ENCODE measurements at regions not wholly inside any gene's neighbourhood (a gene's known extent, or its start where the extent isn't known, plus 50 kb on each side); places are given as distances from the start of the nearest gene placed in this dataset.
"Not testable (repeated sequence)": the region's sequence is repeated elsewhere in the genome, so short reads cannot be mapped to it uniquely, and the experiment has no call there.

DNA sequence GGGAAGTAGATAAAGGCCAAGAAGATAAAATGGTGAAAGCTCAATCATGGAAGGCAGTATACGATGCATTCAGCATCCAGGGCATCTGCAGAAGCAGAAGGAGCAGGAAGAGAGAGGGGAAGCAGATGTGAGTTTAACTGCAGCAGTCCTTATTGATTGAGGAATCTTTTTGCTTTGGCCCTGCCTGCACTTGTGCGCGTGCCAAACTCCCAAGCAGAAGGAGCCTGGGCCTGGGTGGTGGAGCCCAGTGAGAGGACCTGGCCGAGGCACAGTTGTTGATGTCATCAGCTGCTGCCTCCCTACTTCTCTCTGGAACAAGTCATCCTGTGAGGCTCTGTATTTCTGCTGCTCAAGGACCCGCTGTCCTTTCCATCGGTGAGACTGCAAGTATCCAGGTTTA, 65.5 kb upstream of the ROPN1 start:
- no peaks in the 10 kb centered on the region for H3K9me3 ChIP-seq
- H3K4me3 ChIP-seq, result no peak overlapping the region
- H3K27me3 ChIP-seq, result no peaks in the 10 kb centered on the region
- TF ChIP-seq, protein P1, sequence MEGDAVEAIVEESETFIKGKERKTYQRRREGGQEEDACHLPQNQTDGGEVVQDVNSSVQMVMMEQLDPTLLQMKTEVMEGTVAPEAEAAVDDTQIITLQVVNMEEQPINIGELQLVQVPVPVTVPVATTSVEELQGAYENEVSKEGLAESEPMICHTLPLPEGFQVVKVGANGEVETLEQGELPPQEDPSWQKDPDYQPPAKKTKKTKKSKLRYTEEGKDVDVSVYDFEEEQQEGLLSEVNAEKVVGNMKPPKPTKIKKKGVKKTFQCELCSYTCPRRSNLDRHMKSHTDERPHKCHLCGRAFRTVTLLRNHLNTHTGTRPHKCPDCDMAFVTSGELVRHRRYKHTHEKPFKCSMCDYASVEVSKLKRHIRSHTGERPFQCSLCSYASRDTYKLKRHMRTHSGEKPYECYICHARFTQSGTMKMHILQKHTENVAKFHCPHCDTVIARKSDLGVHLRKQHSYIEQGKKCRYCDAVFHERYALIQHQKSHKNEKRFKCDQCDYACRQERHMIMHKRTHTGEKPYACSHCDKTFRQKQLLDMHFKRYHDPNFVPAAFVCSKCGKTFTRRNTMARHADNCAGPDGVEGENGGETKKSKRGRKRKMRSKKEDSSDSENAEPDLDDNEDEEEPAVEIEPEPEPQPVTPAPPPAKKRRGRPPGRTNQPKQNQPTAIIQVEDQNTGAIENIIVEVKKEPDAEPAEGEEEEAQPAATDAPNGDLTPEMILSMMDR (IDR thresholded peaks at IDR 0.05), result no peak
- H3K4me1 ChIP-seq, result peaks cover 0 to 24% of the 10 kb centered on the region in 2 donors
- no peak overlapping the region for H3K27ac ChIP-seq
- DNase-seq (ENCODE audit: low spot score), result peak; percentile 66
- H3K36me3 ChIP-seq, result no peaks in the 10 kb centered on the region

GRCh38 chr3:124059580-124059979, 67.7 kb upstream of the ROPN1 start:
- Histone ChIP-seq H3K27ac (no peak overlapping the region), H3K27me3 (no peaks in the 10 kb centered on the region), H3K4me3 (no peak overlapping the region), H3K4me1 (peaks cover 0 to 41% of the 10 kb centered on the region in 2 donors), H3K36me3 (no peaks in the 10 kb centered on the region), H3K9me3 (no peaks in the 10 kb centered on the region)
- TF ChIP-seq, protein P1 (IDR thresholded peaks at IDR 0.05), result no peak
- no peak for DNase-seq (ENCODE audit: low spot score)

GRCh38 chr3:124063197-124063909, 71.4 kb upstream of the ROPN1 start:
- TF ChIP-seq, protein P1 (IDR thresholded peaks at IDR 0.05), result no peak
- H3K27ac ChIP-seq, result no peak overlapping the region
- no peak for DNase-seq (ENCODE audit: low spot score)
- no peaks in the 10 kb centered on the region for H3K36me3 ChIP-seq
- H3K9me3 ChIP-seq, result no peaks in the 10 kb centered on the region
- H3K4me1 ChIP-seq, result peaks cover 0 to 24% of the 10 kb centered on the region in 2 donors
- H3K4me3 ChIP-seq, result no peak overlapping the region
- no peaks in the 10 kb centered on the region for H3K27me3 ChIP-seq

DNA sequence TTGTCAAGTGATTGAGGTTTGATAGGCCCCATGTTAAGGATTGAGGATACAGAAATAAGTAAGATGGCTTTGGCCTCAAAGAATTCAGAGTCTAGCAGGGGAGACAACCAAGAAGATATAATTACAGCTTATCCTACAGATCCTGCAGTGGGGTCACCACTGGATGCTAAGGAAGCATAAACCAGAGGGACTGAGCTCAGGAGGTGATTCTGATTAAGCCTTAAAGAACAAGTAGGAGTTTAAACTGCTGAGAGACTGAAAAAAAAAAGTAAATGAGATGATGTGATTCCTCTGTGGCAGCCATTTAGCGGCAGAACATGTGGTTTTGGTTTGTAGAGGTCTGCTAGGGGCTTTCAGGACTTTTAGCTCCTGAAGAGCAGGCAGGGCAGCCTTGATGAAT, 72.1 kb upstream of the ROPN1 start:
- Histone ChIP-seq H3K4me1 (peaks cover 0 to 24% of the 10 kb centered on the region in 2 donors), H3K27me3 (no peaks in the 10 kb centered on the region), H3K9me3 (no peaks in the 10 kb centered on the region), H3K27ac (no peak overlapping the region), H3K36me3 (no peaks in the 10 kb centered on the region), H3K4me3 (no peak overlapping the region)
- no peak for DNase-seq (ENCODE audit: low spot score)
- TF ChIP-seq, protein P1 (IDR thresholded peaks at IDR 0.05), result no peak

GRCh38 chr3:124066543-124066942, 74.6 kb upstream of the ROPN1 start:
- not testable (repeated sequence) for H3K9me3 ChIP-seq; DNase-seq (ENCODE audit: low spot score); H3K36me3 ChIP-seq; H3K27me3 ChIP-seq; H3K4me3 ChIP-seq; H3K27ac ChIP-seq
- peaks cover 0 to 39% of the 10 kb centered on the region in 2 donors for H3K4me1 ChIP-seq

GRCh38 chr3:124069706-124070105, 77.8 kb upstream of the ROPN1 start:
- H3K9me3 ChIP-seq; H3K4me3 ChIP-seq; DNase-seq (ENCODE audit: low spot score); H3K27me3 ChIP-seq; H3K36me3 ChIP-seq: not testable (repeated sequence)
- H3K4me1 ChIP-seq, result peaks cover 0 to 20% of the 10 kb centered on the region in 2 donors
- peak overlapping the region in 1 of 2 donors; percentile 54 for H3K27ac ChIP-seq

DNA sequence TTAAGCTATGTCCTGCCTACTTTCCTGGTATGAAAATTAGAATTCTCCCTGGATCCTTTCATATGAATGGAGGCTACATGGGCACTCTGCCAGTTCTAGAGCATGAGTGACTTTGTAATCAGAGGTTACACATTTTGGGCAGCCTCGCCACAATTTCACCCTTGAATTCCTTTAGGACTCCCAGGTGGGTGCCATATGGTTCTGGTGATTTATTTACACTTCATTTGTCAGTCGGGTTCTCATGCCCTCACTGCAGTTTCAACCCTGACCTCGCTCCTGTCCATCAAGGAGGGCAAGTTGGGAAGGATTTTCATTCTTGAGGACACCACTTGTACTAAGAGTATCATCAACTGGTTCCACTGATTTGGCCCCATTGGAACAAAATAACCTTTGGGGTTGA, 83.2 kb upstream of the ROPN1 start:
- not testable (repeated sequence) for H3K27ac ChIP-seq; DNase-seq (ENCODE audit: low spot score); H3K36me3 ChIP-seq; H3K4me3 ChIP-seq; H3K9me3 ChIP-seq; H3K27me3 ChIP-seq
- H3K4me1 ChIP-seq, result peaks cover 0 to 15% of the 10 kb centered on the region in 2 donors

Data from right atrium auricular region (tissue), 2 donors.